HG03521 (cell line): ENCODE measurements at regions not wholly inside any gene's neighbourhood (a gene's known extent, or its start where the extent isn't known, plus 50 kb on each side); places are given as distances from the start of the nearest gene placed in this dataset.
"Not testable (repeated sequence)": the region's sequence is repeated elsewhere in the genome, so short reads cannot be mapped to it uniquely, and the experiment has no call there.

Source experiments
- ATAC-seq: cut with Tn5 transposase; IDR thresholded peaks from one replicate; pipeline ENCODE4 v1.9.1; 2021; ENCODE audit warnings: mild to moderate bottlenecking, moderate library complexity; ENCODE audit not compliant: unreplicated experiment

- no peak for ATAC-seq
Measured at GRCh38 chr6:112639391-112639831, 292.3 kb downstream of the RFPL4B start.

- no peak for ATAC-seq
Measured at GRCh38 chr6:112640891-112641290, 293.8 kb downstream of the RFPL4B start.

GRCh38 chr6:112649853-112650252, 302.7 kb downstream of the RFPL4B start:
- no peak for ATAC-seq

GRCh38 chr6:112651239-112651638, 304.1 kb downstream of the RFPL4B start:
- no peak for ATAC-seq

GRCh38 chr6:112659912-112660311, 312.8 kb downstream of the RFPL4B start:
- no peak for ATAC-seq

GRCh38 chr6:112660626-112661025, 313.5 kb downstream of the RFPL4B start:
- no peak for ATAC-seq

DNA sequence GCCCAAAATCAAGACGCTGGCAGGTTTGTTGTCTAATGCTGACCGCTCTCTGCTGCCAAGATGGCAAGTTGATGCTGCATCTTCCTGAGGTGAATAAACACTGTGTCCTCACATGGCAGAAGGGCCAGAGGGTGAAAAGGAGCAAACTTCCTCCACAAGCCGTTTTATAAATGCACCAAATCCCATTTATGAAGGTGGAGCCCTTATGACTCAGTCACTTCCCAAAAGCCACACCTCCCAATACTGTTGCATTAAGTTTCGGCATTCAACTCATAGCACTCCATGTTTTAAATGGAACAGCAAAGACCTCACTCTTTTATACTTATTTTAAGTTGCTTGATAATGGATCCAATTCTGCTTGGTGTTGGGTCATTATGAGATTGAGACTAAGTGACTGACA, 316.6 kb downstream of the RFPL4B start:
- ATAC-seq, result no peak

- no peak for ATAC-seq
Measured at GRCh38 chr6:112665114-112665513, 318.0 kb downstream of the RFPL4B start.

GRCh38 chr6:112665815-112666214, 318.7 kb downstream of the RFPL4B start:
- ATAC-seq, result no peak

GRCh38 chr6:112667427-112667826, 320.3 kb downstream of the RFPL4B start:
- no peak for ATAC-seq

- ATAC-seq, result no peak
Measured at GRCh38 chr6:112680091-112680490, 333.0 kb downstream of the RFPL4B start.

GRCh38 chr6:112682071-112682470, 334.9 kb downstream of the RFPL4B start:
- ATAC-seq, result no peak

- ATAC-seq, result no peak
Measured at GRCh38 chr6:112683106-112683505, 336.0 kb downstream of the RFPL4B start.

- no peak for ATAC-seq
Measured at GRCh38 chr6:112683926-112684325, 336.8 kb downstream of the RFPL4B start.

GRCh38 chr6:112685521-112686220, 338.5 kb downstream of the RFPL4B start:
- not testable (repeated sequence) for ATAC-seq

- ATAC-seq, result not testable (repeated sequence)
Measured at GRCh38 chr6:112688487-112689165, 341.5 kb downstream of the RFPL4B start.

GRCh38 chr6:112689183-112689858, 342.2 kb downstream of the RFPL4B start:
- not testable (repeated sequence) for ATAC-seq

DNA sequence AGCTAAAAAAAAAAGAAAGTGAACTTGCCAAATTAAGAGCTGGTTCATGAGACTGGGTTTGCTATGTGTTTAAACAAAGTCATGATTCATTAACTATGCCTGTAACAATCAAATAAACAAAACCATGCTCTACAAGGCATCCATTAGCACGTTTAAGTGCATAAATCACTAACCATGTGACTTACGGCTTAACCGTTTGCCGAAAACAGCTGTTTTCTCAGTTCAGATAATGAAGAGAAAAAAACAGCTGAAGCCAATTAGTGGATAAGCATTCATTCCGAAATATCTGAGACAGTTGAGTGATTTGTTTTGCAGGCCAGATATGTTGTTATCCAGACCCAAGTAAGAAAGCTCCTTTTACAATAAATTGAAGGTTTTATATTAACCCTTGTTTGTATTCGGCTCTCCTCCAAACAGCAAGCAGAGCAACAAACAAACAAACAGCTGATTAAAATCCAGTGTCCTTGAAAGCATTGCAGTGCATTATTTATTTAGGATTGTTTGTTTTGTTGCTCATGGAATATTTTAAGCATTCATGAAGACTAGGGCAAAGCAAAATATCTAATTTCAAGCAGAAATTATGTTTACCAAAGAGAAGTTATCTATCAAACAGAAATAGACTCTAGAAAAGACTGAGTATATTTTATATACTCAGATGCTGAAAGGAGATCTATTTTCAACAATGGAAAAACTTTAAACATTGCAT, 343.5 kb downstream of the RFPL4B start:
- ATAC-seq, result no peak

GRCh38 chr6:112691289-112691688, 344.2 kb downstream of the RFPL4B start:
- ATAC-seq, result no peak

- no peak for ATAC-seq
Measured at GRCh38 chr6:112695001-112695400, 347.9 kb downstream of the RFPL4B start.

GRCh38 chr6:112697265-112697664, 350.1 kb downstream of the RFPL4B start:
- no peak for ATAC-seq
